GM18498 (cell line): ENCODE measurements at regions not wholly inside any gene's neighbourhood (a gene's known extent, or its start where the extent isn't known, plus 50 kb on each side); places are given as distances from the start of the nearest gene placed in this dataset.
A peak's percentile ranks its signal among the peaks of the same experiment; 100 is the strongest.

Source experiments
- ATAC-seq: cut with Tn5 transposase; IDR thresholded peaks from one replicate; pipeline ENCODE4 v1.9.1; 2021; ENCODE audit warnings: mild to moderate bottlenecking, moderate library complexity; ENCODE audit not compliant: unreplicated experiment

GRCh38 chr12:45102818-45103217, 51.9 kb upstream of the DBX2 start:
- ATAC-seq: no peak

GRCh38 chr12:45105996-45106395, 55.1 kb upstream of the DBX2 start:
- no peak for ATAC-seq

- ATAC-seq: no peak
Measured at GRCh38 chr12:45112306-45112705, 61.4 kb upstream of the DBX2 start.

GRCh38 chr12:45121224-45121623, 70.3 kb upstream of the DBX2 start:
- no peak for ATAC-seq

GRCh38 chr12:45122768-45123380, 72.0 kb upstream of the DBX2 start:
- no peak for ATAC-seq

- no peak for ATAC-seq
Measured at GRCh38 chr12:45124485-45125155, 73.7 kb upstream of the DBX2 start.

- ATAC-seq: no peak
Measured at GRCh38 chr12:45125997-45126396, 75.1 kb upstream of the DBX2 start.

- ATAC-seq: no peak
Measured at GRCh38 chr12:45128637-45129036, 77.7 kb upstream of the DBX2 start.

GRCh38 chr12:45130881-45131281, 80.0 kb upstream of the DBX2 start:
- ATAC-seq: peak; percentile 91

- no peak for ATAC-seq
Measured at GRCh38 chr12:45131506-45131905, 80.6 kb upstream of the DBX2 start.

- no peak for ATAC-seq
Measured at GRCh38 chr12:45138609-45139008, 77.3 kb upstream of the ANO6 start.

- no peak for ATAC-seq
Measured at GRCh38 chr12:45148006-45148405, 67.9 kb upstream of the ANO6 start.

- ATAC-seq: no peak
Measured at GRCh38 chr12:45148619-45149018, 67.3 kb upstream of the ANO6 start.

- no peak for ATAC-seq
Measured at GRCh38 chr12:45165284-45165683, 50.6 kb upstream of the ANO6 start.

GRCh38 chr12:45166056-45166455, 49.8 kb upstream of the ANO6 start:
- no peak for ATAC-seq
